A673 (cell line): ENCODE measurements at regions not wholly inside any gene's neighbourhood (a gene's known extent, or its start where the extent isn't known, plus 50 kb on each side); places are given as distances from the start of the nearest gene placed in this dataset.

Experiments used
- BruUV-seq: library from RNA; stranded (reverse); fragments of 400-500 nt; replicated peaks from 2 replicates; lab custom pipeline; 2021; lab: Mats Ljungman, UMichigan
- CTCF ChIA-PET: fragments of 300-600 bp; sonication (Branson Sonifier 250); formaldehyde crosslinking; loops from one replicate; lab custom pipeline; 2022; ENCODE audit warnings: antibody characterized with exemption; lab: Charles Lee
- POLR2A ChIA-PET: fragments of 300-600 bp; sonication (Branson Sonifier 250); formaldehyde crosslinking; loops from one replicate; lab custom pipeline; 2022; ENCODE audit warnings: antibody characterized with exemption; ENCODE audit not compliant: low non-redundant PET; lab: Charles Lee
- DNase-seq: peaks from one replicate; pipeline ENCODE4 v3.0.0-alpha.2; 2015; ENCODE audit warnings: low spot score
- H3K27ac ChIP-seq: fragments of 200-600 bp; sonication (generic); 2 replicates; pipeline ENCODE4 v1.5.1; 2016; ENCODE audit warnings: mixed run types, low read depth, mild to moderate bottlenecking, mixed read lengths, antibody characterized with exemption, low read length; ENCODE audit not compliant: poor library complexity, severe bottlenecking
- H3K27me3 ChIP-seq: fragments of 200-600 bp; sonication (generic); replicated peaks from 2 replicates; pipeline ENCODE4 v1.6.1; 2017; ENCODE audit warnings: mixed run types, low read depth, mild to moderate bottlenecking, mixed read lengths, antibody characterized with exemption, low read length; ENCODE audit not compliant: insufficient read depth, poor library complexity
- H3K36me3 ChIP-seq: fragments of 200-600 bp; sonication (generic); 2 replicates; pipeline ENCODE4 v1.6.1; 2016; ENCODE audit warnings: mixed run types, mild to moderate bottlenecking, mixed read lengths, antibody characterized with exemption, low read length; ENCODE audit not compliant: insufficient read depth, poor library complexity, severe bottlenecking
- H3K4me1 ChIP-seq: fragments of 200-600 bp; sonication (generic); 2 replicates; pipeline ENCODE4 v1.6.1; 2017; ENCODE audit warnings: mixed run types, mild to moderate bottlenecking, mixed read lengths, antibody characterized with exemption, low read length; ENCODE audit not compliant: insufficient read depth, poor library complexity, severe bottlenecking
- H3K4me3 ChIP-seq: fragments of 200-600 bp; sonication (generic); 2 replicates; pipeline ENCODE4 v1.5.1; 2016; ENCODE audit warnings: low read depth, mixed run types, mild to moderate bottlenecking, mixed read lengths, low read length; ENCODE audit not compliant: poor library complexity, severe bottlenecking
- H3K9me3 ChIP-seq: fragments of 200-600 bp; sonication (generic); 2 replicates; pipeline ENCODE4 v1.6.1; 2016; ENCODE audit warnings: mixed run types, low read depth, mild to moderate bottlenecking, mixed read lengths, antibody characterized with exemption, low read length; ENCODE audit not compliant: poor library complexity, severe bottlenecking
- CTCF ChIP-seq: fragments of 300-800, 200-600 bp; sonication (generic); conservative IDR thresholded peaks from 2 replicates; pipeline ENCODE4 v1.5.1; 2017; ENCODE audit warnings: low read depth, mild to moderate bottlenecking, antibody characterized with exemption, low read length, moderate library complexity, mixed read lengths
- EZH2 ChIP-seq: fragments of 200-600 bp; sonication (generic); IDR thresholded peaks from 2 replicates; pipeline ENCODE4 v1.6.1; 2017; ENCODE audit warnings: borderline replicate concordance, low read depth, mild to moderate bottlenecking, mixed read lengths, antibody characterized with exemption, low read length; ENCODE audit not compliant: poor library complexity, severe bottlenecking
- intact Hi-C: fragments of 100-400 bp; cut with micrococcal nuclease; formaldehyde crosslinking; loops from one replicate; pipeline ENCODE4 v1.10.0; 2022; ENCODE audit not compliant: unreplicated experiment

DNA sequence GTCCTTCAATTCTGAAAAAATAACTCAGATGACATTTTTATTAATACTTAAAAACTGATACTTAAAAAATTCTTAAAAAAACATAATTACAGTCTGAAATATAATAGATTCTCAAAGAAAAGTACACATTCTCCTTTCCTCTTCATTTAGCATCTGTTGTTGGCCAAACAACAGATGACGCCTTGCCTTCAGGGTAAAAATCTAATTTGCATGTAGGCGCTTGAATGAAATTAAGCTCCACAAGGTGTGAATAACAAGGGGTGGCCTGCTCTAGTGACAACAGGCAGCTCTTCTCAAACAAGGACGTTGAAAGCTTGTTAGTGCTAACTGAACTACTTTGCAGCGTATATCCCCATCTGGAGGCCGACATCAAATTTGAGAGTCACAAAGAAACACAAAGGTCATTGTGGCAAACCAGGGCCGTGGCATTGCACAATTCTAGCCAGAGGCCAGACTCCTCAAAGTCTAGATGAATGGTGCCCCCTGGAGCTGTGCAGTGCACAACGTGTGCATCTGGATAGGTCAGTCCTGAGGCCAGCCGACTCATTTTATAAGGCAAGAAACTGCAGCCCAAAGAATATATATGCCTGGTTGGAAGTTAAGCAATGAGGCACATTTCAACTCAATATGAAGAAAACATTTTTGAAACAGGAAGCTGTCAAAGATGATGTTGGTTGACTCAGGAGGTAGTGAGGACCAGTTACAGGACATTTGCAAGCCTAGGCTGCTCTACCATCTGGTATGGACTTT is 459.2 kb upstream of the RUNX1 start:
- ChIA-PET CTCF (interaction anchor here (1.8 kb wide), 1 partner anchor 763 kb away, joined by 7 read pairs; no protein-coding TSS in a partner anchor), POLR2A (interaction anchor here (0.6 kb wide), 1 partner anchor 221 kb away, joined by 4 read pairs; no protein-coding TSS in a partner anchor)
- BruUV-seq = no TSS peak
- Histone ChIP-seq H3K4me1 (no peaks in the 10 kb centered on the region), H3K36me3 (no peaks in the 10 kb centered on the region), H3K4me3 (no peak overlapping the region), H3K27ac (no peak overlapping the region), H3K27me3 (no peaks in the 10 kb centered on the region), H3K9me3 (no peaks in the 10 kb centered on the region)
- intact Hi-C loops = no loop called here
- no peak for DNase-seq
- no peak for TF ChIP-seq EZH2
- TF ChIP-seq CTCF = no peak

DNA sequence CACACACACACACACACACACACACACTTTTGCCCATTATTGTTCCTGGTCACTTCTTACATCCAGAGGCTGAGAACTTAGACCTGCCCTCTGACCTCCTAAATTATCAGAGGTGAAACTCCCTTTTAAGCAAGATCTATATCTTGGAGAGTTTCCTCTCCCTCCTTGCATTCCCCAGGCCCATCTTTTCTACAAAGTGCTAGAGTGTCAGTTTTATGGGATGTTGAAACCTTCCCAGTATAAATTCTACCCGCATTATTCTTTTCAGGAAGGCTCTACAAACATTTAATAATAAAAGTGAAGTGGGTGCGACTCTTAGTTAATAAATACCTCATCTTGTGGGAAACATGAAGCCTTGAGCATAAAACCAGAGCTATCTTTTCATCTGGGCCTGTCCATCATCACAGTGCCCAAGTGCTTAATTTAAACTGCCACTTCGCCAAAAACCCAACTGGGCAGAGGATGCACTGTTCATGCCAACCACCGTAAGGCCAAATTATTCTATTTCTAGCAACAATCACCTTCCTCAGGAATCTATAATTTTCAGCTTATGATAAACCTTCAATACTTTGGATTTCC is 458.2 kb upstream of the RUNX1 start:
- ChIA-PET CTCF (interaction anchor here (1.8 kb wide), 1 partner anchor 762 kb away, joined by 7 read pairs; no protein-coding TSS in a partner anchor), POLR2A (no interaction called here)
- no peak overlapping the region for H3K27ac ChIP-seq
- intact Hi-C loops = no loop called here
- H3K4me3 ChIP-seq = no peak overlapping the region
- no peaks in the 10 kb centered on the region for H3K27me3 ChIP-seq
- H3K36me3 ChIP-seq = no peaks in the 10 kb centered on the region
- H3K4me1 ChIP-seq = no peaks in the 10 kb centered on the region
- no peak for DNase-seq
- H3K9me3 ChIP-seq = no peaks in the 10 kb centered on the region
- TF ChIP-seq EZH2 (no peak), CTCF (no peak)
- BruUV-seq = no TSS peak

DNA sequence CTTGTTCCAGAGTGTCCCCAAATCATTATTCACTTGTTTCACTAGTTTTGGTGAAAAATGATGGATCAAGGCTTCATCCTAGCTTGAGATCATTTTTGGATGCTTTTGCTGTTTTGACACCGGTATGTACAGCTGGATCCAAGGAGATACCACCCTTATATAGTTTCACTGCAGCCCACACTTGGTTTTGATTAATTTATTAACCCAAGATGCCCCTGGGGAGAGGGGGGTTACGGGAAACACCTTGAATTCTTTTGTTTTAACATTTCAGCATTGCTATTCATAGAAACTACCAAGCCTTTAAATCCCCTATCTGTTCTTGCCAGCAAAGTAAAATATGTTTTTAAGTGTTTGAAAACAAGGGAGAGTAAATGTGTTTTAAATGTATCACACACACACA is 457.7 kb upstream of the RUNX1 start:
- BruUV-seq = no TSS peak
- Histone ChIP-seq H3K4me3 (no peak overlapping the region), H3K36me3 (no peaks in the 10 kb centered on the region), H3K27ac (no peak overlapping the region), H3K27me3 (no peaks in the 10 kb centered on the region), H3K4me1 (no peaks in the 10 kb centered on the region), H3K9me3 (no peaks in the 10 kb centered on the region)
- intact Hi-C loops = no loop called here
- TF ChIP-seq CTCF (no peak), EZH2 (no peak)
- no peak for DNase-seq
- ChIA-PET POLR2A (no interaction called here), CTCF (no interaction called here)
